Stimulated activated CD8-positive, alpha-beta memory T cell treated with anti-CD3 and anti-CD28 coated beads, Interleukin-4, amount 100 ng/mL, for 1 hour (primary cell): ENCODE measurements at regions not wholly inside any gene's neighbourhood (a gene's known extent, or its start where the extent isn't known, plus 50 kb on each side); places are given as distances from the start of the nearest gene placed in this dataset.

ENCODE experiments used
- DNase-seq, 2 donors: peaks; one replicate each; pipeline ENCODE4 v3.0.0-alpha.2; 2020; ENCODE audit warnings: low read depth in 2 of 2, low spot score in 1 of 2

DNA sequence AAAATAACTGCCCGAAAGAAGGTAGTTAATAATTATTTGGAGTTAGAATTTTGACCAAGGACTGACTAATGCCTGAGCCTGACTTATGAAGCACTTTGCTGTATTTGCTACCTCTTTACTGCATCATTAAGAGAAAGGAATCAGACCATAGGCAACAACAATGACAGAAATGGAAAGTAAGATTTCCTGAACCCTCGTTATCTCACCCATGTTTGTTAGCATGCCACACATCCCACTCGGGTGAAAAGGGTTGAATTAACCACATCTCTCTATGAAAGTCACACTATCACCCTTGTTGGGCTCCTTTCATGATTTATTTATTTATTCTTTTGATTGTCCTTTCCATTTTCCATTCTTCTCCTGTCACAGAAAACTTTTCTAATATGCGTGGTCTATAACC, 59.6 kb downstream of the OLIG3 start:
- DNase-seq: no peak

DNA sequence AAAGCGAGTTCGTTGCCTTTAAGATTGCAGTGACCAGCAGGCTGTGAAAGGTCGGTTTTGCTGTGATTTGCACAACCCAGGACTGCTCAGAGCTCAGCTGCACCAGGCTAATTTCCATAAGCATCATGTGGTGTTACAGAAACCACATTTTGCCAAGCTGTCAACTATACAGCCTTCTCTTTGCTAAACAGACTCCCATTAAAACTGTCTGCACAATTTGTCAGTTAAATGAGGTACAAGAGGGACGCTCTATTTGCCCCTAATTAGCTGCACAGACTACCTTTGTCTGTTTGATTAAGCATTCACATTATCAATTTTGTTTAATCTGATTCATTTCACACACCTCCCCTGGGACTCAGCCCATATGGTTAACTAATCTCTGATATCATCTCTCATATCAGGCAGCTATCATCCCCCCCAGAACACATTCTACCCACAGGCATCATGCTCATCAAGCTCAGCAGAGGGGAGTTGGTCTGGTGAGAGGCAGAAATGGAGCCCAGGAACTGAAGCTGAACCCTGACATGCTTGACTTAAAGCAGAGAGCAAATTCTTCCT, 62.1 kb downstream of the OLIG3 start:
- DNase-seq: no peak

DNA sequence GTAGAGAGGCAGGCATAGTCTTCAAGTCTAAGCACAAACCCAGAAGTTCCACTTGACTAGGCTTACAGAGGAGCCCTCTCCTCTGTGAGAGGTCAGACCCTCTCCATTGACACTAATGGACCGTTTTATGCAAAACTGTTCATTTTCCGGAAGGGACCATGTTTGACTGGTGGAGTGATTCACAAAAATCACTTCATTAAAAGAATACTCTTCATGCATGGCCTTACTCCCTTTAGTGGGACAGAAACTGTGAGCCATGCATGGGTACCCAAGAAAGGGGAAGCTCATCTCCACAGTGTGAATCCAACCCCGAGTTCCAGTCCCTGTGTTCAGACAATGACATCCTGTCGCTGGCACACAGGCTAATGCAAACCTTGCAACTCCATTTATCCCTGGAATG, 63.2 kb downstream of the OLIG3 start:
- DNase-seq: no peak

DNA sequence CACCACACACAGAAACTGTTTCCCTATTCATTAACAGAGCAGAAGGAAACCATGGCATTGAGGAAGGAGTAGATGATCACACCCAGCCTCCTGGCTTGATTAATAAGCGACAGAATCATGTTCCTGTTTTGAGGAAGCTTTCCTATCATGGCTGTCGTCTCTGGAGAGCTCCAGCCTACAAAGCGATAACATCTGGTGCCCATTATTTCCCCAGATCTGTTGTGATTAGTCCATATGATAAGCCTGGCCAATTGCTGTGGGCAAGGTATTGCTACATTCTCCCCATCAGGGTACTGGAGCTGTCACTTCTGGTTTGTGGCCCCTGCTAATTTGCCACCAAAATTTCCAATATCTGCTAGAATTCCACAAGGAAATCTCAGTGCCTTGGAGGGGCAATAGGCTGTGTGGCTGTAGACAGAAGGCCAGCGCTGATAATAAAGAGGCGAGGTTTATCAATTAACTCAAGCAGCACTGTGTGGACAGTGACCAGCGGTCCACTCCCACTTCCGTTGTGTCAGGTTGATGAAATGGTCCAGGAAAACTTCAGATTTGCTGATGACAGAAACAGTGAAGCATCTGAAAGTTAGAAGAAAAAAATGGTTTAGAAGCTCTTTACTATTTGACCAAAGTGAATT, 66.4 kb downstream of the OLIG3 start:
- DNase-seq: no peak

DNA sequence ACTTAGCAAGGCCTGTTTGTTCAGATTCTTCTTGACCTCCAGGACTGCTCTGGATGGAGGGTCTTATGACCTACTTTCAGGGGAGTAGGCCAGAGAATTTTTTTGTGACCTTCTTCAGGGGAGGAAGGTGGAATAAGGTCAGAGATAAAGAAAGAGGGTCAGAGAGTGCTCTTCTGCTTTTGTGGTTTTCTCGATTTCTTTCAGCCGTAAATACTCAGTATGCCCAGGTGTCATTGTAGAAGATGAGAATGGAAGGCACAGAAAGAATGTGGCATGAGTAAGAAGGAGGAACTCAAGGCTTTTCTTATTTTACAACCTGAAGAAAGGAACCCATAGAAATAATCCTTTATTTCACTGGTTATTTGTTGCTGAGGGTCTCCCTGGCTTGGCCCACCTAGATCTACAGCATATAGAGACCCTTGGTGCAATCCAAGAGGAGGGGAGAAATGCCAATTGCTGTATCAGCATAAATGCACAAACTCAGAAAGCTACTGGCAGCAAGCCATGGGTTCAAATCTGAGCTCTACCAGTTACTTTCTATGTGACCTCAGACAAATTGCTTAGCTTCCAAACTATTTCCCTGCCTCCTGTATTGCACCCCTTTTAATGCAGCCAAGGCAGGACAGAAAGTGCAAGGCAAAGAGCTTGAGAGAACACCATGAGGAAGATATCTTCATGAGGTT, 68.0 kb downstream of the OLIG3 start:
- DNase-seq: no peak

- DNase-seq: no peak
Observed at GRCh38 chr6:137424251-137424650, 69.9 kb downstream of the OLIG3 start.

- no peak for DNase-seq
Observed at GRCh38 chr6:137423451-137424168, 70.6 kb downstream of the OLIG3 start.

- DNase-seq: no peak
Observed at GRCh38 chr6:137417396-137417795, 76.8 kb downstream of the OLIG3 start.

GRCh38 chr6:137416376-137417109, 77.7 kb downstream of the OLIG3 start:
- no peak for DNase-seq

DNA sequence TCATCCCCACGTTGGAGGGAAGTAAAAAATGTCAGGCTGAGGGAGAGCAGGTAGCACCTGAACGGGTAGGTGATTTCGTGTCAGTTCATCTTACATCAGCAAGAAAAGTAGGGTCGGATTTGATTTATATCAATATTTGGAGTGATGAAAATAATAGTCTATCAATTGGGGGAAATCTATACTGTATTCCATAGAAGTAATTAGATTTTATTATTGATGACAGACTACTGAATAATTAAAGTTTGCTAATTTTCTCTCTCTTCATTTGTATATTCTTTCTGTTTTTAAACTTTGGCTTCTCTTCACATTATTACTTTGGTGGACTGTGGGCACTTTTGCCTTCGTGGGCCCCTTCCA, 78.4 kb downstream of the OLIG3 start:
- no peak for DNase-seq

DNA sequence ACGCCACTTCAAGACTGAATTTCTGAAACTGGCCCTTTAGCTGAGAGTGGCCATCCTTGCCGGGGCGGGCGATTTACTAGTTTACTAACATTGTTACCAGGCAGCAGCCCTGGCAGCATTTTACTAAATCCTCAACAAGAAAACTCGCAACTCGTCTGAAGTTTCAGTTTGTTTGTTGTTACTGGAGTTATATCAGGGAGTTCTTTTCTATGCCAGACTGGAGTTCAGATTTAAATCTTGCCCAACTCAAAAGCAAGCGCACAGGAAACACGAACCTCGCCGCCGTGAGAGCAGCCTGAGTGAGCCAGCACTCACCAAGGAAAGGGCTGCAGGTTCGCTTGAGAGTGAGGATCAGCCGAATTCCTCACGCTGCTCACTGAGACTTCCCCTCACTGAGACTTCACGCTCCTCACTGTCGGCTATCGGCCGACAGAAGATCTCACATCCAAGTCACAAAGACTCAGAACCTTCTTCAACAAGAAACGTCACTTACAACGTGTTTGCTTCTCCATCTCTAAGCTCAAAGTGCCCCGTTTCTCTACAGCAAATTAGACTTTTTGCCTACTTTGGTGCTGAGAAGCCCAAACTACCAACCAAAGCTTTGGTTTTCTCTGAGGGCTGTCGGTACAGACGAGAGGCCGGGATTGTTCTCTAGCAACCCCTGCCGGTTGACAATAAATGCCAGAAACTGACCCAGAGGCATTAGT, 78.9 kb downstream of the OLIG3 start:
- peak; percentile 28 to 43 for DNase-seq

GRCh38 chr6:137414599-137414998, 79.6 kb downstream of the OLIG3 start:
- DNase-seq: no peak

GRCh38 chr6:137413482-137413881, 80.7 kb downstream of the OLIG3 start:
- no peak for DNase-seq

GRCh38 chr6:137412562-137412961, 81.6 kb downstream of the OLIG3 start:
- DNase-seq: no peak

GRCh38 chr6:137409266-137409777, 84.9 kb downstream of the OLIG3 start:
- no peak for DNase-seq

GRCh38 chr6:137407816-137408215, 86.4 kb downstream of the OLIG3 start:
- no peak for DNase-seq

- DNase-seq: no peak
Observed at GRCh38 chr6:137405806-137406205, 88.4 kb downstream of the OLIG3 start.

DNA sequence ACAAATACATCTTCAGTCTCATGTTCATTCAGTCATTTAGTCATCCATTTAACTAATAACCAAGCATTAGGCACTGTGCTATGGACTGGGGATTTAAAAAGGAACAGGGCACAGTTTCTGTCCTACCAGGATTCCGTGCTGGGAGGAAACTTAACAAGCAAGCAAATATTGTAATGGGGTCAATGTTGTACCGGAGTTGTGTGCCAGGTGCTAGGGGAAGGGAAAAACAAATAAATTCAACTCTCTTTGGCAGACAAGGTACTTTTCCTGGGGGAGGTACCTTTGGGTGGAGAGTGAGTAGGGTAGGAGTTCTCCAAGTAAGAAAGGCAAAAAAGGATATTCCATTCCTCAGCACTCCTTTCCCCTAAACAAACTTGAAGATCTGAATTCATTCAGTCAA, 90.3 kb downstream of the OLIG3 start:
- no peak for DNase-seq

DNA sequence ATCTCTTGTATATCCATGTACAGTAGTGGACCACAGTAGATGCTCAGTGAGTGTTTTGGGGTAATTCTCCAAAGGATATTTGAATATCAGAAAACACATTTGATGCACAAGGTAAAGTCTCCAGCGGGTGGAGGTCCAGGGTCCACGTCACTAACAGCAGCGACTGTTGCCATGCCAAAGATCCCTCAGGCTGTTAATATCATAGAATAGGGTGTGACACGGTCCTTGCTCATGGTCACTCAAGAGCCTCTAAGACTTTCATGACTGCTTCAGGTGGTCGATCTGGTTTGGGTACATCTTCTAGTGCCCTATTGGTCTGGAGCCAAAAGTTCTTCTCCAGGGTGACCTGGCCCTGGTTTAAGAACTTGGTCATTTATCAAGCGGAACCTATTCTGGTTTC, 90.8 kb downstream of the OLIG3 start:
- DNase-seq: no peak

- no peak for DNase-seq
Observed at GRCh38 chr6:137402143-137402680, 92.0 kb downstream of the OLIG3 start.
